OCI-LY1 (cell line): ENCODE measurements at regions not wholly inside any gene's neighbourhood (a gene's known extent, or its start where the extent isn't known, plus 50 kb on each side); places are given as distances from the start of the nearest gene placed in this dataset.

ENCODE experiments used
- H2AFZ ChIP-seq: fragments of 200-600 bp; sonication (generic), shearing (Covaris generic); 2 replicates; pipeline ENCODE4 v1.6.0; 2014; ENCODE audit warnings: antibody characterized with exemption, mild to moderate bottlenecking, low read length
- H3F3A ChIP-seq: fragments of 200-600 bp; sonication (generic), shearing (Covaris generic); 2 replicates; pipeline ENCODE4 v1.6.0; 2014; ENCODE audit warnings: mild to moderate bottlenecking, antibody characterized with exemption, low read length, moderate library complexity; ENCODE audit not compliant: insufficient read depth
- H3K27ac ChIP-seq: fragments of 200-600 bp; sonication (generic); 2 replicates; pipeline ENCODE4 v1.5.1; 2014; ENCODE audit warnings: low read length, mixed run types, mild to moderate bottlenecking, low read depth; ENCODE audit not compliant: poor library complexity, severe bottlenecking
- H3K27me3 ChIP-seq: fragments of 200-600 bp; sonication (generic); 2 replicates; pipeline ENCODE4 v1.6.0; 2014; ENCODE audit warnings: antibody characterized with exemption, mild to moderate bottlenecking, low read length, moderate library complexity; ENCODE audit not compliant: insufficient read depth
- H3K36me3 ChIP-seq: fragments of 200-600 bp; sonication (generic); 2 replicates; pipeline ENCODE4 v1.6.1; 2014; ENCODE audit warnings: mild to moderate bottlenecking, antibody characterized with exemption, low read length, moderate library complexity, mixed read lengths; ENCODE audit not compliant: insufficient read depth
- H3K4me1 ChIP-seq: fragments of 200-600 bp; sonication (generic); 2 replicates; pipeline ENCODE4 v1.5.1; 2014; ENCODE audit warnings: mild to moderate bottlenecking, low read length, moderate library complexity; ENCODE audit not compliant: insufficient read depth, severe bottlenecking
- H3K4me2 ChIP-seq: fragments of 200-600 bp; sonication (generic), shearing (Covaris generic); 2 replicates; pipeline ENCODE4 v1.6.1; 2014; ENCODE audit warnings: low read length
- H3K4me3 ChIP-seq: fragments of 200-600 bp; sonication (generic); 2 replicates; pipeline ENCODE4 v1.5.1; 2014; ENCODE audit warnings: low read length, low read depth, mild to moderate bottlenecking, mixed read lengths; ENCODE audit not compliant: poor library complexity, severe bottlenecking
- H3K79me2 ChIP-seq: fragments of 200-600 bp; shearing (Covaris generic); 2 replicates; pipeline ENCODE4 v1.6.1; 2016; ENCODE audit warnings: mixed run types, low read length, mixed read lengths; ENCODE audit not compliant: insufficient read depth
- H3K9ac ChIP-seq: fragments of 200-600 bp; sonication (generic), shearing (Covaris generic); 2 replicates; pipeline ENCODE4 v1.6.1; 2014; ENCODE audit warnings: mild to moderate bottlenecking, low read length, mixed read lengths
- H3K9me2 ChIP-seq: fragments of 200-600 bp; sonication (generic), shearing (Covaris generic); 2 replicates; pipeline ENCODE4 v1.6.1; 2014; ENCODE audit warnings: low read depth, mild to moderate bottlenecking, low read length, mixed read lengths
- H3K9me3 ChIP-seq: fragments of 200-600 bp; shearing (Covaris generic); 2 replicates; pipeline ENCODE4 v1.6.1; 2014; ENCODE audit warnings: low read length, mixed read lengths
- H4K20me1 ChIP-seq: fragments of 200-600 bp; sonication (generic), shearing (Covaris generic); 2 replicates; pipeline ENCODE4 v1.6.0; 2016; ENCODE audit warnings: mild to moderate bottlenecking, low read length; ENCODE audit not compliant: insufficient read depth
- CTCF ChIP-seq: fragments of 200-600 bp; sonication (generic), shearing (Covaris generic); IDR thresholded peaks from 2 replicates; pipeline ENCODE4 v1.5.1; 2017; ENCODE audit warnings: mild to moderate bottlenecking, antibody characterized with exemption, low read length, moderate library complexity, mixed read lengths
- EZH2 ChIP-seq: fragments of 200-600 bp; sonication (generic), shearing (Covaris generic); IDR thresholded peaks from 2 replicates; pipeline ENCODE4 v1.8.0; 2017; ENCODE audit warnings: borderline replicate concordance, mixed run types, mild to moderate bottlenecking, antibody characterized with exemption, low read length, moderate library complexity, mixed read lengths

- Histone ChIP-seq H3F3A (no peaks in the 10 kb centered on the region), H3K4me2 (no peak overlapping the region), H3K4me1 (no peaks in the 10 kb centered on the region), H3K36me3 (no peaks in the 10 kb centered on the region), H3K9me3 (no peaks in the 10 kb centered on the region), H3K9me2 (no peaks in the 10 kb centered on the region), H4K20me1 (no peaks in the 10 kb centered on the region), H2AFZ (no peak overlapping the region), H3K9ac (no peak overlapping the region), H3K79me2 (no peaks in the 10 kb centered on the region), H3K27ac (no peak overlapping the region), H3K4me3 (no peak overlapping the region), H3K27me3 (no peaks in the 10 kb centered on the region)
- TF ChIP-seq EZH2 (no peak), CTCF (no peak)
Measured at GRCh38 chr6:72533606-72534005, 88.3 kb upstream of the KCNQ5 start.

- Histone ChIP-seq H3F3A (no peaks in the 10 kb centered on the region), H3K9me2 (no peaks in the 10 kb centered on the region), H2AFZ (no peak overlapping the region), H3K27me3 (no peaks in the 10 kb centered on the region), H3K79me2 (no peaks in the 10 kb centered on the region), H3K9me3 (no peaks in the 10 kb centered on the region), H4K20me1 (no peaks in the 10 kb centered on the region), H3K36me3 (no peaks in the 10 kb centered on the region), H3K4me3 (no peak overlapping the region), H3K4me1 (no peaks in the 10 kb centered on the region), H3K27ac (no peak overlapping the region), H3K4me2 (no peak overlapping the region), H3K9ac (no peak overlapping the region)
- TF ChIP-seq CTCF (no peak), EZH2 (no peak)
Measured at GRCh38 chr6:72534236-72534635, 87.6 kb upstream of the KCNQ5 start.

GRCh38 chr6:72535124-72535523 is 86.7 kb upstream of the KCNQ5 start:
- Histone ChIP-seq H3K4me3 (no peak overlapping the region), H2AFZ (no peak overlapping the region)
- TF ChIP-seq EZH2, result no peak
- TF ChIP-seq CTCF, result no peak

More at GRCh38 chr6:72535124-72535523, 86.7 kb upstream of the KCNQ5 start:
- Histone ChIP-seq H3K4me2 (no peak overlapping the region), H4K20me1 (no peaks in the 10 kb centered on the region), H3K27ac (no peak overlapping the region), H3K9me3 (no peaks in the 10 kb centered on the region), H3K79me2 (no peaks in the 10 kb centered on the region), H3K4me1 (no peaks in the 10 kb centered on the region), H3K27me3 (no peaks in the 10 kb centered on the region), H3K36me3 (no peaks in the 10 kb centered on the region), H3K9ac (no peak overlapping the region), H3F3A (no peaks in the 10 kb centered on the region), H3K9me2 (no peaks in the 10 kb centered on the region)
